ENCODE measurements at regions not wholly inside any gene's neighbourhood (a gene's known extent, or its start where the extent isn't known, plus 50 kb on each side); places are given as distances from the start of the nearest gene placed in this dataset.

DNA sequence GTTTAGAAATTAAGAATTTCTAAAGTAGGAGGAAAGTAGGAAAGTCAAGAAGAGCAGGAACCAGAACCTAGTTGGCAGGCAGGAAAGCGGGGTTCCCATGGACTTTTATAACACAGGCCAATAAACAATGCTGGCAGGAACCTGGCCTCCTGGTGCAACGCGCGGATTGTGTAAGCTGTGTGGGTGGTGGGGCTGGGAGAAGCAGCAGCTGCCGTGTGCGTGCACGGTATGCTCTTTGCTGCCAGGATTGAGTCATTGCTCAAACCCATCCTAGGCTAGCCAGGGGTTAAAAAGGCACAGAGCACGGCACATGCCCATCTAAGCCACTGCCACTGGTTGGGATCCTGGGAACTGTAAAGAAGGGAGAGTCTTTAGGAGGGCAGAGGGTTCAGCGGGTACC, 209.9 kb upstream of the RGMA start:
- TF ChIP-seq CTCF (IDR thresholded peaks at IDR 0.05) (no peak), POLR2A (IDR thresholded peaks at IDR 0.05) (no peak)

Data from testis (tissue), 2 donors.